ENCODE measurements at regions not wholly inside any gene's neighbourhood (a gene's known extent, or its start where the extent isn't known, plus 50 kb on each side); places are given as distances from the start of the nearest gene placed in this dataset.

DNA sequence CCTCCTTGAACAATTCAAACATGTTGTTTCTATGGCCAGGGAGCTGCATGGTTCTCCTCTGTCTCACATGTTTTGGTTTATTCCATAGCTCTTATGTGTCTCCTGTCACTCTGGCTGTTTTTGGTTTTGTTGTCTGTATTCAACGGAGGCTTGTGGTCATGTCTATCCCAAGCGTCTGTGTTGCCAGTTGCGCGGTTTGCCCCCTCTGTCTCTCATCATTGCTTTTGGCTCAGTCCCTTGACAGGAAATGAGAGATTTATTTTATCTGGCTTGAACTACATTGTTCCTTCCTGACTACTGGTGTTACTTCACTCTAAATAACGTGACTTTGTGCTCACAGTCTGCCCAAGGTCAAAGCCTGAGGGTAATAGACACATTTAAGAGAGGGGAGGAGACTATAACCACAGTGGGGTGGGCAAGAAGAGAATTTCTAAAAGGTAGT, 96.4 kb upstream of the SOX5 start (continued):
- TF ChIP-seq, protein P1, sequence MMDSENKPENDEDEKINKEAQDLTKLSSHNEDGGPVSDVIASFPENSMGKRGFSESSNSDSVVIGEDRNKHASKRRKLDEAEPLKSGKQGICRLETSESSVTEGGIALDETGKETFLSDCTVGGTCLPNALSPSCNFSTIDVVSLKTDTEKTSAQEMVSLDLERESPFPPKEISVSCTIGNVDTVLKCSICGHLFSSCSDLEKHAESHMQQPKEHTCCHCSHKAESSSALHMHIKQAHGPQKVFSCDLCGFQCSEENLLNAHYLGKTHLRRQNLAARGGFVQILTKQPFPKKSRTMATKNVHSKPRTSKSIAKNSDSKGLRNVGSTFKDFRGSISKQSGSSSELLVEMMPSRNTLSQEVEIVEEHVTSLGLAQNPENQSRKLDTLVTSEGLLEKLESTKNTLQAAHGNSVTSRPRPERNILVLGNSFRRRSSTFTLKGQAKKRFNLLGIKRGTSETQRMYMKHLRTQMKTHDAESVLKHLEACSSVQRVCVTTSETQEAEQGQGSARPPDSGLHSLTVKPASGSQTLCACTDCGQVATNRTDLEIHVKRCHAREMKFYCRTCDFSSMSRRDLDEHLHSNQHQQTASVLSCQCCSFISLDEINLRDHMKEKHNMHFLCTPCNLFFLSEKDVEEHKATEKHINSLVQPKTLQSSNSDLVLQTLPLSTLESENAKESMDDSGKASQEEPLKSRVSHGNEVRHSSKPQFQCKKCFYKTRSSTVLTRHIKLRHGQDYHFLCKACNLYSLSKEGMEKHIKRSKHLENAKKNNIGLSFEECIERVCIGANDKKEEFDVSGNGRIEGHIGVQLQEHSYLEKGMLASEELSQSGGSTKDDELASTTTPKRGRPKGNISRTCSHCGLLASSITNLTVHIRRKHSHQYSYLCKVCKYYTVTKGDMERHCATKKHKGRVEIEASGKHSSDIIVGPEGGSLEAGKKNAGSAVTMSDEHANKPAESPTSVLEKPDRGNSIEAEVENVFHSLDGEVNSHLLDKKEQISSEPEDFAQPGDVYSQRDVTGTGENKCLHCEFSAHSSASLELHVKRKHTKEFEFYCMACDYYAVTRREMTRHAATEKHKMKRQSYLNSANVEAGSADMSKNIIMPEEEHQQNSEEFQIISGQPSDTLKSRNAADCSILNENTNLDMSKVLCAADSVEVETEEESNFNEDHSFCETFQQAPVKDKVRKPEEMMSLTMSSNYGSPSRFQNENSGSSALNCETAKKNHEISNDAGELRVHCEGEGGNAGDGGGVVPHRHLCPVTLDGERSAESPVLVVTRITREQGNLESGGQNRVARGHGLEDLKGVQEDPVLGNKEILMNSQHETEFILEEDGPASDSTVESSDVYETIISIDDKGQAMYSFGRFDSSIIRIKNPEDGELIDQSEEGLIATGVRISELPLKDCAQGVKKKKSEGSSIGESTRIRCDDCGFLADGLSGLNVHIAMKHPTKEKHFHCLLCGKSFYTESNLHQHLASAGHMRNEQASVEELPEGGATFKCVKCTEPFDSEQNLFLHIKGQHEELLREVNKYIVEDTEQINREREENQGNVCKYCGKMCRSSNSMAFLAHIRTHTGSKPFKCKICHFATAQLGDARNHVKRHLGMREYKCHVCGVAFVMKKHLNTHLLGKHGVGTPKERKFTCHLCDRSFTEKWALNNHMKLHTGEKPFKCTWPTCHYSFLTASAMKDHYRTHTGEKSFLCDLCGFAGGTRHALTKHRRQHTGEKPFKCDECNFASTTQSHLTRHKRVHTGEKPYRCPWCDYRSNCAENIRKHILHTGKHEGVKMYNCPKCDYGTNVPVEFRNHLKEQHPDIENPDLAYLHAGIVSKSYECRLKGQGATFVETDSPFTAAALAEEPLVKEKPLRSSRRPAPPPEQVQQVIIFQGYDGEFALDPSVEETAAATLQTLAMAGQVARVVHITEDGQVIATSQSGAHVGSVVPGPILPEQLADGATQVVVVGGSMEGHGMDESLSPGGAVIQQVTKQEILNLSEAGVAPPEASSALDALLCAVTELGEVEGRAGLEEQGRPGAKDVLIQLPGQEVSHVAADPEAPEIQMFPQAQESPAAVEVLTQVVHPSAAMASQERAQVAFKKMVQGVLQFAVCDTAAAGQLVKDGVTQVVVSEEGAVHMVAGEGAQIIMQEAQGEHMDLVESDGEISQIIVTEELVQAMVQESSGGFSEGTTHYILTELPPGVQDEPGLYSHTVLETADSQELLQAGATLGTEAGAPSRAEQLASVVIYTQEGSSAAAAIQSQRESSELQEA (CRISPR knock-in tag; IDR thresholded peaks at IDR 0.05; ENCODE audit: not compliant biosample characterization) = no peak
- TF ChIP-seq ZNF138 (CRISPR knock-in tag; IDR thresholded peaks at IDR 0.05; ENCODE audit: low read depth) (no peak), ARHGAP35 (CRISPR knock-in tag; IDR thresholded peaks at IDR 0.05; ENCODE audit: borderline replicate concordance) (no peak), ZNF790 (CRISPR knock-in tag; IDR thresholded peaks at IDR 0.05; ENCODE audit: borderline replicate concordance) (no peak), KDM5A (IDR thresholded peaks at IDR 0.05; ENCODE audit: borderline replicate concordance, low read length) (no peak), BRD4 (CRISPR knock-in tag; IDR thresholded peaks at IDR 0.05) (no peak; the same call in 1 of the 2 replicates), ZNF761 (CRISPR knock-in tag; conservative IDR thresholded peaks at IDR 0.05) (no peak), RXRA (CRISPR knock-in tag; IDR thresholded peaks at IDR 0.05) (no peak; the same call in 1 of the 2 replicates), NCOA5 (CRISPR knock-in tag; IDR thresholded peaks at IDR 0.05) (no peak), SOX13 (IDR thresholded peaks at IDR 0.05) (peak; percentile 70; the same call in 1 of the 2 replicates), SOX13 (CRISPR knock-in tag; conservative IDR thresholded peaks at IDR 0.05 in 1 of 2, IDR thresholded peaks at IDR 0.05 in 1 of 2) (peak in 1 of 2 experiments; percentile 93; a peak in 2 of 4 replicates), MAF1 (CRISPR knock-in tag; IDR thresholded peaks at IDR 0.05; ENCODE audit: borderline replicate concordance) (no peak), ZNF264 (CRISPR knock-in tag; IDR thresholded peaks at IDR 0.05) (no peak)
- TF ChIP-seq, protein P2, sequence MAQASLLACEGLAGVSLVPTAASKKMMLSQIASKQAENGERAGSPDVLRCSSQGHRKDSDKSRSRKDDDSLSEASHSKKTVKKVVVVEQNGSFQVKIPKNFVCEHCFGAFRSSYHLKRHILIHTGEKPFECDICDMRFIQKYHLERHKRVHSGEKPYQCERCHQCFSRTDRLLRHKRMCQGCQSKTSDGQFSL (CRISPR knock-in tag; IDR thresholded peaks at IDR 0.05) = no peak
- TF ChIP-seq, protein P3, sequence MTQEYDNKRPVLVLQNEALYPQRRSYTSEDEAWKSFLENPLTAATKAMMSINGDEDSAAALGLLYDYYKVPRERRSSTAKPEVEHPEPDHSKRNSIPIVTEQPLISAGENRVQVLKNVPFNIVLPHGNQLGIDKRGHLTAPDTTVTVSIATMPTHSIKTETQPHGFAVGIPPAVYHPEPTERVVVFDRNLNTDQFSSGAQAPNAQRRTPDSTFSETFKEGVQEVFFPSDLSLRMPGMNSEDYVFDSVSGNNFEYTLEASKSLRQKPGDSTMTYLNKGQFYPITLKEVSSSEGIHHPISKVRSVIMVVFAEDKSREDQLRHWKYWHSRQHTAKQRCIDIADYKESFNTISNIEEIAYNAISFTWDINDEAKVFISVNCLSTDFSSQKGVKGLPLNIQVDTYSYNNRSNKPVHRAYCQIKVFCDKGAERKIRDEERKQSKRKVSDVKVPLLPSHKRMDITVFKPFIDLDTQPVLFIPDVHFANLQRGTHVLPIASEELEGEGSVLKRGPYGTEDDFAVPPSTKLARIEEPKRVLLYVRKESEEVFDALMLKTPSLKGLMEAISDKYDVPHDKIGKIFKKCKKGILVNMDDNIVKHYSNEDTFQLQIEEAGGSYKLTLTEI (CRISPR knock-in tag; conservative IDR thresholded peaks at IDR 0.05) = no peak
- TF ChIP-seq, protein P4, sequence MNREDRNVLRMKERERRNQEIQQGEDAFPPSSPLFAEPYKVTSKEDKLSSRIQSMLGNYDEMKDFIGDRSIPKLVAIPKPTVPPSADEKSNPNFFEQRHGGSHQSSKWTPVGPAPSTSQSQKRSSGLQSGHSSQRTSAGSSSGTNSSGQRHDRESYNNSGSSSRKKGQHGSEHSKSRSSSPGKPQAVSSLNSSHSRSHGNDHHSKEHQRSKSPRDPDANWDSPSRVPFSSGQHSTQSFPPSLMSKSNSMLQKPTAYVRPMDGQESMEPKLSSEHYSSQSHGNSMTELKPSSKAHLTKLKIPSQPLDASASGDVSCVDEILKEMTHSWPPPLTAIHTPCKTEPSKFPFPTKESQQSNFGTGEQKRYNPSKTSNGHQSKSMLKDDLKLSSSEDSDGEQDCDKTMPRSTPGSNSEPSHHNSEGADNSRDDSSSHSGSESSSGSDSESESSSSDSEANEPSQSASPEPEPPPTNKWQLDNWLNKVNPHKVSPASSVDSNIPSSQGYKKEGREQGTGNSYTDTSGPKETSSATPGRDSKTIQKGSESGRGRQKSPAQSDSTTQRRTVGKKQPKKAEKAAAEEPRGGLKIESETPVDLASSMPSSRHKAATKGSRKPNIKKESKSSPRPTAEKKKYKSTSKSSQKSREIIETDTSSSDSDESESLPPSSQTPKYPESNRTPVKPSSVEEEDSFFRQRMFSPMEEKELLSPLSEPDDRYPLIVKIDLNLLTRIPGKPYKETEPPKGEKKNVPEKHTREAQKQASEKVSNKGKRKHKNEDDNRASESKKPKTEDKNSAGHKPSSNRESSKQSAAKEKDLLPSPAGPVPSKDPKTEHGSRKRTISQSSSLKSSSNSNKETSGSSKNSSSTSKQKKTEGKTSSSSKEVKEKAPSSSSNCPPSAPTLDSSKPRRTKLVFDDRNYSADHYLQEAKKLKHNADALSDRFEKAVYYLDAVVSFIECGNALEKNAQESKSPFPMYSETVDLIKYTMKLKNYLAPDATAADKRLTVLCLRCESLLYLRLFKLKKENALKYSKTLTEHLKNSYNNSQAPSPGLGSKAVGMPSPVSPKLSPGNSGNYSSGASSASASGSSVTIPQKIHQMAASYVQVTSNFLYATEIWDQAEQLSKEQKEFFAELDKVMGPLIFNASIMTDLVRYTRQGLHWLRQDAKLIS (CRISPR knock-in tag; IDR thresholded peaks at IDR 0.05) = no peak

All from HepG2 (cell line).